ENCODE measurements at regions not wholly inside any gene's neighbourhood (a gene's known extent, or its start where the extent isn't known, plus 50 kb on each side); places are given as distances from the start of the nearest gene placed in this dataset.

DNA sequence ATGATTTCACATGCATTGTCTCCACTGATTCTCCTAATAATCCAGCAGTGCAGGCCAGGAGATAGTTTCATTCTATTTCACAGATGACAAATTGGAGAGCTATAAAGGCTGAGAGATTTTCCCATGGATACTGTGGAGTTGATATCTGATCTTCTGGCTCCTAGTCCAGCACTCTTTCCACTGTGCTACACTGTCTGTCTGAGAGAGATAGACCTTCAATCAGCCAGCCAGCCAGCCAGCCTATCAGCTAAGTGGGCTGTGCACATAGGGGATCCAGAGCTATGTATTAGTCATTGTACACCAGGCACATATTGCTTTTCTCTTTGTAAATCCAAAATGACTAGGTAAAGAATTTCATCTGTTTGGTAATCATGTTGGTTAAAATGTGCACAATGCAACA is 91.8 kb upstream of the ATP2B1 start:
- TF ChIP-seq, protein P1, sequence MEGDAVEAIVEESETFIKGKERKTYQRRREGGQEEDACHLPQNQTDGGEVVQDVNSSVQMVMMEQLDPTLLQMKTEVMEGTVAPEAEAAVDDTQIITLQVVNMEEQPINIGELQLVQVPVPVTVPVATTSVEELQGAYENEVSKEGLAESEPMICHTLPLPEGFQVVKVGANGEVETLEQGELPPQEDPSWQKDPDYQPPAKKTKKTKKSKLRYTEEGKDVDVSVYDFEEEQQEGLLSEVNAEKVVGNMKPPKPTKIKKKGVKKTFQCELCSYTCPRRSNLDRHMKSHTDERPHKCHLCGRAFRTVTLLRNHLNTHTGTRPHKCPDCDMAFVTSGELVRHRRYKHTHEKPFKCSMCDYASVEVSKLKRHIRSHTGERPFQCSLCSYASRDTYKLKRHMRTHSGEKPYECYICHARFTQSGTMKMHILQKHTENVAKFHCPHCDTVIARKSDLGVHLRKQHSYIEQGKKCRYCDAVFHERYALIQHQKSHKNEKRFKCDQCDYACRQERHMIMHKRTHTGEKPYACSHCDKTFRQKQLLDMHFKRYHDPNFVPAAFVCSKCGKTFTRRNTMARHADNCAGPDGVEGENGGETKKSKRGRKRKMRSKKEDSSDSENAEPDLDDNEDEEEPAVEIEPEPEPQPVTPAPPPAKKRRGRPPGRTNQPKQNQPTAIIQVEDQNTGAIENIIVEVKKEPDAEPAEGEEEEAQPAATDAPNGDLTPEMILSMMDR (IDR thresholded peaks at IDR 0.05; ENCODE audit: poor library complexity, severe bottlenecking) = no peak
- TF ChIP-seq POLR2AphosphoS5 (IDR thresholded peaks at IDR 0.05) (no peak), EZH2 (IDR thresholded peaks at IDR 0.05; ENCODE audit: borderline replicate concordance, insufficient read depth, low read length, poor library complexity, severe bottlenecking) (no peak), TAF1 (IDR thresholded peaks at IDR 0.05; ENCODE audit: low read depth) (no peak), EP300 (conservative IDR thresholded peaks at IDR 0.05; ENCODE audit: poor library complexity, severe bottlenecking) (no peak), RAD21 (conservative IDR thresholded peaks at IDR 0.05) (no peak), SMC3 (conservative IDR thresholded peaks at IDR 0.05; ENCODE audit: poor library complexity) (no peak), MXI1 (conservative IDR thresholded peaks at IDR 0.05; ENCODE audit: poor library complexity, severe bottlenecking) (no peak)
- TF ChIP-seq, protein P2, sequence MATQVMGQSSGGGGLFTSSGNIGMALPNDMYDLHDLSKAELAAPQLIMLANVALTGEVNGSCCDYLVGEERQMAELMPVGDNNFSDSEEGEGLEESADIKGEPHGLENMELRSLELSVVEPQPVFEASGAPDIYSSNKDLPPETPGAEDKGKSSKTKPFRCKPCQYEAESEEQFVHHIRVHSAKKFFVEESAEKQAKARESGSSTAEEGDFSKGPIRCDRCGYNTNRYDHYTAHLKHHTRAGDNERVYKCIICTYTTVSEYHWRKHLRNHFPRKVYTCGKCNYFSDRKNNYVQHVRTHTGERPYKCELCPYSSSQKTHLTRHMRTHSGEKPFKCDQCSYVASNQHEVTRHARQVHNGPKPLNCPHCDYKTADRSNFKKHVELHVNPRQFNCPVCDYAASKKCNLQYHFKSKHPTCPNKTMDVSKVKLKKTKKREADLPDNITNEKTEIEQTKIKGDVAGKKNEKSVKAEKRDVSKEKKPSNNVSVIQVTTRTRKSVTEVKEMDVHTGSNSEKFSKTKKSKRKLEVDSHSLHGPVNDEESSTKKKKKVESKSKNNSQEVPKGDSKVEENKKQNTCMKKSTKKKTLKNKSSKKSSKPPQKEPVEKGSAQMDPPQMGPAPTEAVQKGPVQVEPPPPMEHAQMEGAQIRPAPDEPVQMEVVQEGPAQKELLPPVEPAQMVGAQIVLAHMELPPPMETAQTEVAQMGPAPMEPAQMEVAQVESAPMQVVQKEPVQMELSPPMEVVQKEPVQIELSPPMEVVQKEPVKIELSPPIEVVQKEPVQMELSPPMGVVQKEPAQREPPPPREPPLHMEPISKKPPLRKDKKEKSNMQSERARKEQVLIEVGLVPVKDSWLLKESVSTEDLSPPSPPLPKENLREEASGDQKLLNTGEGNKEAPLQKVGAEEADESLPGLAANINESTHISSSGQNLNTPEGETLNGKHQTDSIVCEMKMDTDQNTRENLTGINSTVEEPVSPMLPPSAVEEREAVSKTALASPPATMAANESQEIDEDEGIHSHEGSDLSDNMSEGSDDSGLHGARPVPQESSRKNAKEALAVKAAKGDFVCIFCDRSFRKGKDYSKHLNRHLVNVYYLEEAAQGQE (IDR thresholded peaks at IDR 0.05; ENCODE audit: borderline replicate concordance) = no peak

Measured in neural cell (in vitro differentiated cells).